GM18868 (cell line): ENCODE measurements at regions not wholly inside any gene's neighbourhood (a gene's known extent, or its start where the extent isn't known, plus 50 kb on each side); places are given as distances from the start of the nearest gene placed in this dataset.
"Not testable (repeated sequence)": the region's sequence is repeated elsewhere in the genome, so short reads cannot be mapped to it uniquely, and the experiment has no call there.

Experiments used
- ATAC-seq: cut with Tn5 transposase; IDR thresholded peaks from one replicate; pipeline ENCODE4 v1.9.1; 2021; ENCODE audit warnings: mild to moderate bottlenecking, moderate library complexity; ENCODE audit not compliant: unreplicated experiment

- no peak for ATAC-seq
These were observed 50.1 kb upstream of the BCL6 start for GRCh38 chr3:187795207-187795960.

DNA sequence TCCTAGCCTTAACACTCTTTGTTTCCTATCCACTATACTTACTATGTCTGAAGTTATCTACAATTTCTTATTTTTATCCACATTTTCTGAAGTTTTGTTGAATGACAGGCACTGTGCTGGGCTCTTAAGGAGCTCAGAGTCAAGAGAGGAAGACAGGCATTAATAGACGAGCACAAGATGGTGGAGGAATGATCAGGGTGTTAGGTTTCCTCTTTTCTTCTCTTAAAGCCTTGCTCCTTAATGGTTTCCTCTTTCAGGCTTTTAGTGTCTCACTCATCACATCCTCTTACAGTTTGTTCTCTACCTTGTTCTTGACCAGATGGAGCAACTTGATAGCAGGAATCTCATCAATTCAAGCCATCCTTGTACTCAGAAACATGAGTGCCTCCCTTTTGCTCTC, 52.9 kb upstream of the BCL6 start:
- no peak for ATAC-seq

- ATAC-seq: no peak
These were observed 53.6 kb upstream of the BCL6 start for GRCh38 chr3:187798531-187799530.

DNA sequence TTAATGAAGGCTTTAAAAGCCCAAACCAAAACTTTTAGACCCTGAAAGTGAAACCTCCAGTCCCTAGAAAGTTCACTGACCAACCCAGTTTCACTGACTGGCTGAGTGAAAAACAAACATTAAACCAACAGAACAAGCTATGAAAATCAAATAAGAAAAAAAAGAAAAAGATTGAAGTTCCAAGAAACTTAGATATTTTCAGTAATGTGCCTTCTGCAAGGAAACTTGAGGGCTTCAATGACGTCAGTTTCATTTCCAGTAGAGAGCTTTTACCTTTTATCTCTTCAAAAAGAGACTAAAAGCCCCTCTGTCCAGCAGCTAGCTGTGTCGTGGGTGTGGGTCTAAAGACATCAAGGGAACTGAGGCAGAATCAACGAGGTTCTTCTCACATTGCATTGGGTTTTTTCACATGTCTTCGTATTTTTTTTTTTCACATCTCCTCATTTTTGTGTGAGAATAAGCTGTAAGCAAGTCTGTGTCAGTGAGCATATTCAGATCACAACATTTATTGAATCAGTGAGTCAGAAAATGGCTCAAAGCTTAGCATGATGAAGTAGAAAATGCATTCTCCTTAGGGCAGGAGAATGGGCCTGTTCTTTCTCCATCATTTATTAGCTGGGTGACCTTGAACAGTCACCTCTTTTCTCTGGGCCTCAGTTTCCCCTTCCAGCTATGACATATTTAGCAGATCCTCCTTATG, 54.8 kb upstream of the BCL6 start:
- ATAC-seq: peak; percentile 40

- no peak for ATAC-seq
These were observed 55.9 kb upstream of the BCL6 start for GRCh38 chr3:187801152-187801551.

DNA sequence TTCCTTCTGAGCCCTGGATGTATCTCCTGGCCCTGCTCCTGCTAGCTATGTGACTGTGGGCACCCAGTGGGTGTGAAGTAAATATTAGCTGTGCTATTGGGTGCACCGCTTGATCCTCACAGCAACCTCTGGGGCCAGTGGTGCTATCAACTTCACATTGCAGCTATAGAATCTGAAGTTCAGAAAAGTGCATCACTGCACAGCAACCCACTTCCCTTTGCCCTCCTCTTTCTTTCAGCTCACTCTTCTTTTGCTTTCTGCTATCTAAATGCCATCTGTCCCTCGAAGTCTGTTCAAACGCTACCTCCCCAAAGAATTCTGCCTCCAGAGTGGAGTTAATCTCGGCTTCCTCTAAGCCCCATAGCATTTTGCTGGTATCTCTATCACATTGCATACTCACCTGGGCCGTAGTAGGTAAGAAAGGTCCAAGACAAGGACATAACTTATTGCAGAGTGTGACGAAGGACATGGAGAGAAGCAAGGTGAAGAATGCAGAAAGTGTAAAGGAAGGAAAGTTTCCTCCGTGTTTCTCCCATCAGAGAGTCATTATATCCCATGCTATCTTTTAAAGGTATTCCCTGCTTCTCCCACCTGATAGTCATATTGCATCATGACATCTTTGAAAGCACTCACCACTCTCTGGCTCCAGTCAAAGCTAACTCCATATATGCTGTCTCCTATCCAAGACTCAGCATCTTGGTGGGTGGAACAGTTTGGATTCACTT, 57.1 kb upstream of the BCL6 start:
- ATAC-seq: no peak

GRCh38 chr3:187802928-187803259, 57.6 kb upstream of the BCL6 start:
- peak; percentile 87 for ATAC-seq

GRCh38 chr3:187804120-187804744, 59.0 kb upstream of the BCL6 start:
- ATAC-seq: no peak

DNA sequence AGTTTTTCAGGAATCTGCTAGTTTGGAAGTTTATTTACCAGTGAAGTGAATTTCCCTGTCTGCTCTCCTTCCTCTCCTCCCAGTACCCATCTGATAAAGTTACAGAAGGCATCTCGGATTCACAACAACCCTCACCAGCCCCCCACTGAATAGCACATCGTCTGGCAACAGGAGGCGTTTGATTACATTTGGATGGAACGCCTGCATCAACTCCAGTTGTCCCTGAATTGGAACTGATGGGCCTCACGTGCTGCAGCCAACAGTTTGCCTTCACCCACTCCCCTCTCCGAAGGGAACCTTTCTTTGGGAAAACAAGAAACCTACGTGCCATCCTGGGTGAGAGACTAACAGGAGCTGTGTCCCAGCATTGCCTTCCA, 59.5 kb upstream of the BCL6 start:
- ATAC-seq: no peak

GRCh38 chr3:187805774-187806173, 60.5 kb upstream of the BCL6 start:
- no peak for ATAC-seq

DNA sequence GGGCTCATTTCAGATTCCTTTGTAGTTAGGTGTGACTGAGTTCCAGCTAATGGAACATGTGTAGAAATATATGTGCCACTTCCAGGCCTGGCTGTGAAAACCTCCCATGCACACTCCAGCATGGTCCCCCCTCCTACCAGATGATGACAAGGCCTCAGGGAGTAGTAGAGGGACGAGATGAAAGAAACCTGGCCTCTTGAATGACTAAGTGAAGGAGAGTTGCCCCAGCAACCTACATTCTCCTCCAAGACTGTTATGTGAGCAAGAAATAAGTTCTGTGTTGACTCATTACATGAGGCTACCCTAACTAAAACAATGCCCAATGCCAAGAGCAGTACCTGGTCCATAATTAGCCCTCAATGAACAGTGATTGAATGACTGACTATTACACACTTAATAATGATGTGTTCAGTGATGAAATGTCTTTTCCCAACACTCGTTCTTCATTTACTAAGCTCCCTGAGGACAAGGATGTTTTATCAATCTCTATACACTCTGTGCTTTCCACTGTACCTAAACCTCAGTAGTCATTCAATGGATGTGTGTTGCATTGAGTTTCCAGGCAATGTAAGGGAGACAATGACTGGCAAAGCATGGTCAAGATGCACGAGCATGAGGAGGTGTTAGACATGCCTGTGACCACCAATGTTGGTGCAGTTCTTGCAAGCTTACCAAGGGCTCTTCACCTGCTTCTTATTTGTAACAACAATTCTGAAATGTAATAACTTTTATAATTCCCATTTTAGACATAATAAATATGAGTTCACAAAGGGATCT, 62.0 kb upstream of the BCL6 start:
- peak; percentile 49 for ATAC-seq

GRCh38 chr3:187808527-187808895, 63.2 kb upstream of the BCL6 start:
- no peak for ATAC-seq

GRCh38 chr3:187809612-187809991, 64.3 kb upstream of the BCL6 start:
- no peak for ATAC-seq

DNA sequence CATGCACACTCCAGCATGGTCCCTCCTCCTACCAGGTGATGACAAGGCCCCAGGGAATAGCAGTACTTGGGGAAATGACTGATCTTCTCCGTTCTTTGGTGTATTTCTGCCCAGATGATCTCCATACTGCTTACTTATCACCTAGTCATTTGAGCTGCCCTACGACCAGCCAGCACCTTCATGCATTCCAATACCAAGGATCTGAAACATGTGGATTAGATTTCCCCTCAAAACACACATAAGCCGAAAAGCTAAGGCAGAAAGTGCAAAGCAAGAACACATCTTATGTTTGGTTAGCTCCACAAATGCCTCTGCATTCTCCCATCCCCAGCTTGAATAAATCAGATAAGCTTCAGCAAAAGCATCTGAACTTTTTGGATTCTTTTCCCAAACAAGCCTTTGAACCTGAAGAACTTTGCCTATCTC, 64.8 kb upstream of the BCL6 start:
- ATAC-seq: no peak

- ATAC-seq: no peak
These were observed 66.5 kb upstream of the BCL6 start for GRCh38 chr3:187811585-187812250.

GRCh38 chr3:187812496-187812895, 67.2 kb upstream of the BCL6 start:
- no peak for ATAC-seq

DNA sequence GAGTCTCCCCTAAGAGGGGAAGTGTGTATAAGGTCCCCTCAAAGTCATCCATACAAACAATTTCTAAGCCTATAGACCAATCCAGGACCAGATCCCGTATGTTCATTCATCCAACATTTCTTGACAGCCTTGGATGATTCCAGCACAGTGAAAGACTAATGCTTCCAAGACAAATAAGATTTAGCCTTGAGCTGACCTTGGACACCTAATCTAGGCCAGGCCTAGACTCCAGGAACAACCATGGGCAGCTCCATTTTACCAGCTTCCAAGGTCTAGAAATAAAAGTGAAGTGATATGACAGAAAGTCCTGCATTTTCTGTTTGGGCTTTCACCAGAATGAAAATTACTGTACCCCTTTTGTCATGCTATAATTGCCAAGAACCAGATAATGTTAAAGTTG, 67.9 kb upstream of the BCL6 start:
- no peak for ATAC-seq

DNA sequence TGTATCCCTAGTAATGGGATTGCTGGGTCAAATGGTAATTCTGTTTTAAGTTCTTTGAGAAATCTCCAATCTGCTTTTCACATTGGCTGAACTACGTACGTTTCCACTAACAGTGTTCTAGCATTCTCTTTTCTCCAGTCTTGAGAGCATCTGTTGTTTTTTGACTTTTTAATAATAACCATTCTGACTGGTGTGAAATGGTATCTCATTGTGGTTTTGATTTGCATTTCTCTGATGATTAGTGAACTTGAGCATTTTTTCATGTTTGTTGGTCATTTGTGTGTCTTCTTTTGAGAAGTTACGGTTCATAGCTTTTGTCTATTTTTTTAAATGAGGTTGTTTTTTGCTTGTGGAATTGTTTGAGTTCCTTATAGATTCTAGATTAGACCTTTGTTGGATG, 72.5 kb upstream of the BCL6 start:
- ATAC-seq: not testable (repeated sequence)

- no peak for ATAC-seq
These were observed 76.5 kb upstream of the BCL6 start for GRCh38 chr3:187821616-187822317.
